Astrocyte (in vitro differentiated cells and primary cell): ENCODE measurements at regions not wholly inside any gene's neighbourhood (a gene's known extent, or its start where the extent isn't known, plus 50 kb on each side); places are given as distances from the start of the nearest gene placed in this dataset.

Source experiments
- DNase-seq: peaks from one replicate; pipeline ENCODE4 v3.0.0-alpha.2; 2010; ENCODE audit warnings: low read depth
- FAIRE-seq: peaks from 2 replicates; lab custom pipeline; 2011; peaks lifted over from hg19 to GRCh38; lab: Jason Lieb, UNC
- H2AFZ ChIP-seq: 2 replicates; pipeline ENCODE4 v1.6.0; 2012; ENCODE audit warnings: low read depth, low read length, inconsistent platforms
- H3K27ac ChIP-seq: 2 replicates; pipeline ENCODE4 v1.5.1; 2011; ENCODE audit warnings: low read depth, low read length, inconsistent platforms
- H3K27me3 ChIP-seq: 2 replicates; pipeline ENCODE4 v1.6.0; 2011; ENCODE audit warnings: low read length, inconsistent platforms; ENCODE audit not compliant: insufficient read depth
- H3K36me3 ChIP-seq: 2 replicates; pipeline ENCODE4 v1.5.1; 2011; ENCODE audit warnings: low read length, inconsistent platforms; ENCODE audit not compliant: insufficient read depth
- H3K4me1 ChIP-seq: 2 replicates; pipeline ENCODE4 v1.5.1; 2011; ENCODE audit warnings: low read length, inconsistent platforms; ENCODE audit not compliant: insufficient read depth
- H3K4me2 ChIP-seq: 2 replicates; pipeline ENCODE4 v1.6.0; 2012; ENCODE audit warnings: low read length, inconsistent platforms
- H3K4me3 ChIP-seq: 2 replicates; pipeline ENCODE4 v1.5.1; 2011; ENCODE audit warnings: low read depth, mild to moderate bottlenecking, low read length, inconsistent platforms; ENCODE audit not compliant: insufficient read depth
- H3K79me2 ChIP-seq: 2 replicates; pipeline ENCODE4 v1.6.0; 2012; ENCODE audit warnings: mild to moderate bottlenecking, low read length, inconsistent platforms; ENCODE audit not compliant: insufficient read depth
- H3K9ac ChIP-seq: 2 replicates; pipeline ENCODE4 v1.6.0; 2012; ENCODE audit warnings: mild to moderate bottlenecking, low read length, inconsistent platforms
- H3K9me3 ChIP-seq: 2 replicates; pipeline ENCODE4 v1.5.1; 2012; ENCODE audit warnings: low read depth, mild to moderate bottlenecking, low read length, inconsistent platforms; ENCODE audit not compliant: insufficient read depth
- H4K20me1 ChIP-seq: 2 replicates; pipeline ENCODE4 v1.6.0; 2012; ENCODE audit warnings: low read length, inconsistent platforms; ENCODE audit not compliant: insufficient read depth
- H3K27ac Mint-ChIP-seq: one replicate; pipeline ENCODE4 v1.8.0; 2021; ENCODE audit warnings: mild to moderate bottlenecking, mixed read lengths; ENCODE audit not compliant: unreplicated experiment
- H3K27me3 Mint-ChIP-seq: one replicate; pipeline ENCODE4 v1.8.0; 2021; ENCODE audit warnings: low read depth, mixed read lengths; ENCODE audit not compliant: unreplicated experiment
- H3K36me3 Mint-ChIP-seq: one replicate; pipeline ENCODE4 v1.8.0; 2021; ENCODE audit warnings: low read depth, mixed read lengths; ENCODE audit not compliant: unreplicated experiment
- H3K4me1 Mint-ChIP-seq: one replicate; pipeline ENCODE4 v1.8.0; 2021; ENCODE audit warnings: low read depth, mixed read lengths; ENCODE audit not compliant: unreplicated experiment
- H3K4me3 Mint-ChIP-seq: one replicate; pipeline ENCODE4 v1.8.0; 2021; ENCODE audit warnings: mild to moderate bottlenecking, moderate library complexity, mixed read lengths; ENCODE audit not compliant: unreplicated experiment
- H3K9me3 Mint-ChIP-seq: one replicate; pipeline ENCODE4 v1.8.0; 2021; ENCODE audit warnings: mild to moderate bottlenecking, mixed read lengths; ENCODE audit not compliant: unreplicated experiment
- EZH2 ChIP-seq: IDR thresholded peaks from 2 replicates; pipeline ENCODE4 v1.6.1; 2012; ENCODE audit warnings: mild to moderate bottlenecking, low read length, inconsistent platforms; ENCODE audit not compliant: insufficient read depth
- TF ChIP-seq, protein P1 (sequence below): IDR thresholded peaks from 2 replicates; pipeline ENCODE4 v1.5.1; 2011; ENCODE audit warnings: low read depth, mild to moderate bottlenecking, inconsistent platforms, low read length, moderate library complexity; ENCODE audit not compliant: insufficient read depth

DNA sequence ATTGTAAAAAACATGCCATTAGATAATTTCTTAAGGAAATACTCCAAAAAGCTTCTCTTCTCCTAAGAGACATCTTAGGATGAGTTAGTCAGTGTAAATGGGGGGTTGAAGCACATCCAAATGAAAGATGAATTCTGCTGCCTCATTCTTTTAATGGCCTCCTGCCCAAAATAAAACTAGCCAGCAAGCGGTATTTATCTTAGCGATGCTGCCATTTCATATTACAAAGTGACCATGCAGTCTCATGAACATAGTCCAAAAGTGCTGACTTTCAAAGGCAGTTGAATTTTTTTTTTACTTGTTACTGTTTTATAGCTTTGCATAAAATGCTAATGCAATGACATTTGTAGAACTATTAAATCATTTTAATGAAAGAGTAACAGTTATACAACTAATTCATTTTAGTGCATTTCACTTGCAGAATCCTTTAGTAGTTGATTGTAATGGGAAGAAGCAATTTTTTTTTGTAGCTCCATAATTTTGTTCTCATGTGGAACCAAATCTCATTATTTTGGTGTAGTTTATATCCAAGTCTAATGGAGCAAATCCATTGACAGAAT lies 151.5 kb downstream of the CAVIN4 start:
- H3K27me3 ChIP-seq = no peaks in the 10 kb centered on the region
- H3K4me3 Mint-ChIP-seq = no peak overlapping the region
- H3K9me3 Mint-ChIP-seq = peaks cover 5% of the 10 kb centered on the region
- no peak overlapping the region for H3K27ac Mint-ChIP-seq
- no peak overlapping the region for H3K27ac ChIP-seq
- no peaks in the 10 kb centered on the region for H3K27me3 Mint-ChIP-seq
- no peak overlapping the region for H3K4me3 ChIP-seq
- H3K4me1 ChIP-seq = no peaks in the 10 kb centered on the region
- peaks cover 7% of the 10 kb centered on the region for H3K4me1 Mint-ChIP-seq
- FAIRE-seq = no peak
- H3K9me3 ChIP-seq = no peaks in the 10 kb centered on the region
- no peak for DNase-seq
- no peaks in the 10 kb centered on the region for H3K36me3 ChIP-seq
- no peaks in the 10 kb centered on the region for H3K36me3 Mint-ChIP-seq
- H3K4me2 ChIP-seq = no peak overlapping the region
- H3K79me2 ChIP-seq = no peaks in the 10 kb centered on the region
- H4K20me1 ChIP-seq = no peaks in the 10 kb centered on the region
- H3K9ac ChIP-seq = no peak overlapping the region
- no peak overlapping the region for H2AFZ ChIP-seq
- no peak for TF ChIP-seq EZH2
- TF ChIP-seq, protein P1, sequence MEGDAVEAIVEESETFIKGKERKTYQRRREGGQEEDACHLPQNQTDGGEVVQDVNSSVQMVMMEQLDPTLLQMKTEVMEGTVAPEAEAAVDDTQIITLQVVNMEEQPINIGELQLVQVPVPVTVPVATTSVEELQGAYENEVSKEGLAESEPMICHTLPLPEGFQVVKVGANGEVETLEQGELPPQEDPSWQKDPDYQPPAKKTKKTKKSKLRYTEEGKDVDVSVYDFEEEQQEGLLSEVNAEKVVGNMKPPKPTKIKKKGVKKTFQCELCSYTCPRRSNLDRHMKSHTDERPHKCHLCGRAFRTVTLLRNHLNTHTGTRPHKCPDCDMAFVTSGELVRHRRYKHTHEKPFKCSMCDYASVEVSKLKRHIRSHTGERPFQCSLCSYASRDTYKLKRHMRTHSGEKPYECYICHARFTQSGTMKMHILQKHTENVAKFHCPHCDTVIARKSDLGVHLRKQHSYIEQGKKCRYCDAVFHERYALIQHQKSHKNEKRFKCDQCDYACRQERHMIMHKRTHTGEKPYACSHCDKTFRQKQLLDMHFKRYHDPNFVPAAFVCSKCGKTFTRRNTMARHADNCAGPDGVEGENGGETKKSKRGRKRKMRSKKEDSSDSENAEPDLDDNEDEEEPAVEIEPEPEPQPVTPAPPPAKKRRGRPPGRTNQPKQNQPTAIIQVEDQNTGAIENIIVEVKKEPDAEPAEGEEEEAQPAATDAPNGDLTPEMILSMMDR = no peak

DNA sequence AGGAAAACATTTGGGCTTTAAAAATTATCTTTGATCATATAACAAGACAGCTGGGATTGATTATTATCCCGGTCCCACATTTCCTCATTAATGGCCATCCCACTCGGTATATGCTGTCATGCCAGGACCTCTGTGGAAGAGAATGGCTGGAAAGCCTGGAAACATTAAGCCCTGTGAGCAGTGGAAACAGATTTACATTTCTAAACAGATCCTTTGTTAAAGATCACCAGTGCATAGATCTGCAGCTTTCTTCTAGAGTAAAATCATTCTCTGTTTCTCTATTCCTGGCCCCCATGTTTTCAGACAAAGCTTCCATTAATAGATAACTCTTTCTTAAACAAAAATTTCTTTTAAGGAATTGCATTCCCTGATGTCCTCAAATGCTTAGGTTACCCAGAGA lies 152.2 kb downstream of the CAVIN4 start:
- Mint-ChIP-seq H3K4me1 (peaks cover 6% of the 10 kb centered on the region), H3K27ac (no peak overlapping the region), H3K27me3 (no peaks in the 10 kb centered on the region), H3K36me3 (no peaks in the 10 kb centered on the region), H3K4me3 (no peak overlapping the region), H3K9me3 (peaks cover 5% of the 10 kb centered on the region)
- H3K4me1 ChIP-seq = no peaks in the 10 kb centered on the region
- H3K9ac ChIP-seq = no peak overlapping the region
- no peak overlapping the region for H3K27ac ChIP-seq
- no peaks in the 10 kb centered on the region for H3K27me3 ChIP-seq
- no peaks in the 10 kb centered on the region for H3K36me3 ChIP-seq
- no peak overlapping the region for H3K4me2 ChIP-seq
- no peak for TF ChIP-seq EZH2
- TF ChIP-seq, protein P1 = no peak
- H3K9me3 ChIP-seq = no peaks in the 10 kb centered on the region
- H4K20me1 ChIP-seq = no peaks in the 10 kb centered on the region
- H3K79me2 ChIP-seq = no peaks in the 10 kb centered on the region
- no peak for DNase-seq
- no peak overlapping the region for H3K4me3 ChIP-seq
- H2AFZ ChIP-seq = no peak overlapping the region
- no peak for FAIRE-seq

DNA sequence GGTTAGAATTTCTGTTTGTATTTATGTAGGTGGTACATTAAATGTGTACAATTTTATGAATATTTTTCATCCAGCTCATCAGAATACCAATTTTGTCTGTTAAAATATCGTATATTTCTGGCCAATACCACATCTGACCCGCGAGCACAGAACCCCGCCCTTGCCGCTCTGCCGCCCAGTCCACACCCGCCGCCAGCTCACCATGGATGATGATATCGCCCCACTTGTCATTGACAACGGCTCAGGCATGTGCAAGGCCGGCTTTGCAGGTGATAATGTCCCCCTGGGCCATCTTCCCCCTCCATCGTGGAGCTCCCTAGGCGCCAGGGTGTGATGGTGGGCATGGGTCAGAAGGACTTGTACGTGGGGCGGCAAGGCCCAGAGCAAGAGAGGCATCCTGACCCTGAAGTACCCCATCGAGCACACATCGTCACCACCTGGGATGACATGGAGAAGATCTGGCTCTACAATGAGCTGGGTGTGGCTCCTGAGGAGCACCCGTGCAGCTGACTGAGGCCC lies 153.2 kb downstream of the CAVIN4 start:
- no peak for TF ChIP-seq EZH2
- TF ChIP-seq, protein P1 = no peak
- H3K79me2 ChIP-seq = no peaks in the 10 kb centered on the region
- Mint-ChIP-seq H3K4me1 (no peaks in the 10 kb centered on the region), H3K4me3 (no peak overlapping the region), H3K36me3 (no peaks in the 10 kb centered on the region), H3K27ac (no peak overlapping the region), H3K27me3 (no peaks in the 10 kb centered on the region), H3K9me3 (peaks cover 7% of the 10 kb centered on the region)
- no peaks in the 10 kb centered on the region for H4K20me1 ChIP-seq
- no peak overlapping the region for H2AFZ ChIP-seq
- H3K9ac ChIP-seq = no peak overlapping the region
- no peaks in the 10 kb centered on the region for H3K4me1 ChIP-seq
- H3K36me3 ChIP-seq = no peaks in the 10 kb centered on the region
- H3K27me3 ChIP-seq = no peaks in the 10 kb centered on the region
- FAIRE-seq (no peak), DNase-seq (no peak)
- H3K4me2 ChIP-seq = no peak overlapping the region
- no peak overlapping the region for H3K27ac ChIP-seq
- no peaks in the 10 kb centered on the region for H3K9me3 ChIP-seq
- no peak overlapping the region for H3K4me3 ChIP-seq
